Ascending aorta (tissue), 2 donors: ENCODE measurements at regions not wholly inside any gene's neighbourhood (a gene's known extent, or its start where the extent isn't known, plus 50 kb on each side); places are given as distances from the start of the nearest gene placed in this dataset.

Experiments
- DNase-seq, 2 donors: peaks; one replicate each; pipeline ENCODE4 v3.0.0-alpha.2; 2019; ENCODE audit warnings: low spot score in 2 of 2
- H3K27ac ChIP-seq, 2 donors: fragments of 200-600 bp; sonication (generic); one replicate each; pipeline ENCODE4 v1.5.1; 2016 to 2017; ENCODE audit warnings: mild to moderate bottlenecking in 1 of 2
- H3K27me3 ChIP-seq: fragments of 200-600 bp; sonication (generic); one replicate; pipeline ENCODE4 v1.5.1; 2017
- H3K36me3 ChIP-seq, 2 donors: fragments of 200-600 bp; sonication (generic); one replicate each; pipeline ENCODE4 v1.5.1; 2016
- H3K4me1 ChIP-seq, 2 donors: fragments of 200-600 bp; sonication (generic); one replicate each; pipeline ENCODE4 v1.5.1; 2016 to 2017; ENCODE audit warnings: mild to moderate bottlenecking in 1 of 2
- H3K4me3 ChIP-seq, 2 donors: fragments of 200-600 bp; sonication (generic); one replicate each; pipeline ENCODE4 v1.5.1; 2016 to 2017; ENCODE audit warnings: mild to moderate bottlenecking in 1 of 2
- H3K9me3 ChIP-seq, 2 donors: fragments of 200-600 bp; sonication (generic); one replicate each; pipeline ENCODE4 v1.5.1; 2016
- intact Hi-C: fragments of 100-400 bp; cut with DNase I; formaldehyde crosslinking; loops from one replicate; pipeline ENCODE4 v1.15.1; 2023
- TF ChIP-seq, protein P1 (sequence below), 3 experiments: fragments of 200-600 bp in 2 of 3; fragments of 450-650 bp in 1 of 3; sonication (generic) in 2 of 3; IDR thresholded peaks; one replicate each; pipeline ENCODE4 v1.5.1; 2016 to 2019; ENCODE audit warnings: antibody characterized with exemption in 3 of 3, mild to moderate bottlenecking in 1 of 3, moderate library complexity in 1 of 3

DNA sequence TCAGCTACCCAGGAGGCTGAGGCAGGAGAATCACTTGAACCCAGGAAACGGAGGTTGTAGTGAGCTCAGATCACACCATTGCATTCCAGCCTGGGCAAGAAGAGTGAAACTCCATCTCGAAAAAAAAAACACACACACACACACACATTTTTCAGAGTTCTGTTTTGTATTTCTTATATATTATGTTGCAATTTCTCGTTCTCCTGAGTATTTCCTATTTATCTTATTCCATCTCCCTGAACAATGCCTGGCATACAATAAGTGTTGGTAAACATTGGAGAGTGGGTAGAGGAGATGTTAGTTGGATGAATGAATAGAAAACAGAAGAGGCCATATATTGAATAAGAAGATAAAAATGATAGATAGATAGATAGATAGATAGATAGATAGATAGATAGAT, 167.8 kb upstream of the CDH5 start:
- Histone ChIP-seq H3K4me1 (no peaks in the 10 kb centered on the region), H3K9me3 (no peaks in the 10 kb centered on the region), H3K27ac (no peak overlapping the region), H3K4me3 (no peak overlapping the region), H3K27me3 (no peaks in the 10 kb centered on the region), H3K36me3 (no peaks in the 10 kb centered on the region)
- TF ChIP-seq, protein P1, sequence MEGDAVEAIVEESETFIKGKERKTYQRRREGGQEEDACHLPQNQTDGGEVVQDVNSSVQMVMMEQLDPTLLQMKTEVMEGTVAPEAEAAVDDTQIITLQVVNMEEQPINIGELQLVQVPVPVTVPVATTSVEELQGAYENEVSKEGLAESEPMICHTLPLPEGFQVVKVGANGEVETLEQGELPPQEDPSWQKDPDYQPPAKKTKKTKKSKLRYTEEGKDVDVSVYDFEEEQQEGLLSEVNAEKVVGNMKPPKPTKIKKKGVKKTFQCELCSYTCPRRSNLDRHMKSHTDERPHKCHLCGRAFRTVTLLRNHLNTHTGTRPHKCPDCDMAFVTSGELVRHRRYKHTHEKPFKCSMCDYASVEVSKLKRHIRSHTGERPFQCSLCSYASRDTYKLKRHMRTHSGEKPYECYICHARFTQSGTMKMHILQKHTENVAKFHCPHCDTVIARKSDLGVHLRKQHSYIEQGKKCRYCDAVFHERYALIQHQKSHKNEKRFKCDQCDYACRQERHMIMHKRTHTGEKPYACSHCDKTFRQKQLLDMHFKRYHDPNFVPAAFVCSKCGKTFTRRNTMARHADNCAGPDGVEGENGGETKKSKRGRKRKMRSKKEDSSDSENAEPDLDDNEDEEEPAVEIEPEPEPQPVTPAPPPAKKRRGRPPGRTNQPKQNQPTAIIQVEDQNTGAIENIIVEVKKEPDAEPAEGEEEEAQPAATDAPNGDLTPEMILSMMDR (IDR thresholded peaks at IDR 0.05) = no peak
- no peak for DNase-seq
- intact Hi-C loops = no loop called here

- H3K36me3 ChIP-seq = no peaks in the 10 kb centered on the region
- H3K27me3 ChIP-seq = no peaks in the 10 kb centered on the region
- intact Hi-C loops = no loop called here
Measured at GRCh38 chr16:66197668-66198278, 168.7 kb upstream of the CDH5 start.

GRCh38 chr16:66196770-66197169, 169.7 kb upstream of the CDH5 start:
- Histone ChIP-seq H3K4me1 (no peaks in the 10 kb centered on the region), H3K36me3 (no peaks in the 10 kb centered on the region), H3K27ac (no peak overlapping the region), H3K9me3 (no peaks in the 10 kb centered on the region), H3K4me3 (no peak overlapping the region), H3K27me3 (no peaks in the 10 kb centered on the region)
- intact Hi-C loops = no loop called here
- TF ChIP-seq, protein P1 (IDR thresholded peaks at IDR 0.05) = no peak
- DNase-seq = no peak

More at GRCh38 chr16:66197668-66198278, 168.7 kb upstream of the CDH5 start:
- no peak for DNase-seq
- no peaks in the 10 kb centered on the region for H3K9me3 ChIP-seq
- no peak overlapping the region for H3K27ac ChIP-seq
- TF ChIP-seq, protein P1 (IDR thresholded peaks at IDR 0.05) = no peak
- H3K4me3 ChIP-seq = no peak overlapping the region
- no peaks in the 10 kb centered on the region for H3K4me1 ChIP-seq

DNA sequence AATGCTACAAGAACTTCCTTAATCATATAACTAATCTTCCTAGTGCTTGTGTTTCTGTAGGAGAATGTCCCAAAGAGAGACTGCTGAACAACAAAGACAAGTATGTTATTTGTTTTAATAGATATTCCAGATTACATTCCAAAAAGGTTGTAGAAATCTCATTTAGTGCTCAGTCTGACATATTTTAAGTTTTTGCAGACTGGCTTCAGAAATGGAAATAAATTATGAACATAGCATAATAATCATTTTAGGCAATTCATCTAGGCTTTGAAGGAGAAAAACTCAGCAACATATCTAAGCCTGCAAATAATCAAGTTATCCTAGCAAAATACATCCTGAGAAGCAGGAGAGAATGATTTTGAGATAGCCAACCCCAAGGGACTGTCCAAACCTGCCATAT, 171.6 kb upstream of the CDH5 start:
- Histone ChIP-seq H3K9me3 (no peaks in the 10 kb centered on the region), H3K4me1 (peaks cover 3 to 4% of the 10 kb centered on the region in 2 donors), H3K27me3 (no peaks in the 10 kb centered on the region), H3K4me3 (no peak overlapping the region), H3K27ac (no peak overlapping the region), H3K36me3 (no peaks in the 10 kb centered on the region)
- DNase-seq = no peak
- intact Hi-C loops = no loop called here
- TF ChIP-seq, protein P1 (IDR thresholded peaks at IDR 0.05) = no peak

- intact Hi-C loops = no loop called here
- Histone ChIP-seq H3K9me3 (no peaks in the 10 kb centered on the region), H3K4me1 (peaks cover 6 to 9% of the 10 kb centered on the region in 2 donors), H3K4me3 (no peak overlapping the region), H3K36me3 (no peaks in the 10 kb centered on the region), H3K27me3 (no peaks in the 10 kb centered on the region), H3K27ac (no peak overlapping the region)
- no peak for DNase-seq
- TF ChIP-seq, protein P1 (IDR thresholded peaks at IDR 0.05) = no peak
Measured at GRCh38 chr16:66193543-66194229, 172.8 kb upstream of the CDH5 start.
